ENCODE measurements at regions not wholly inside any gene's neighbourhood (a gene's known extent, or its start where the extent isn't known, plus 50 kb on each side); places are given as distances from the start of the nearest gene placed in this dataset.

GRCh38 chr12:126734296-126734695 is 1532.7 kb upstream of the TMEM132C start (continued):
- TF ChIP-seq TCF7 (CRISPR knock-in tag; IDR thresholded peaks at IDR 0.05; ENCODE audit: low read depth), result no peak
- TF ChIP-seq E2F5 (CRISPR knock-in tag; IDR thresholded peaks at IDR 0.05), result no peak
- no peak for TF ChIP-seq ZNF138 (CRISPR knock-in tag; conservative IDR thresholded peaks at IDR 0.05)
- no peak for TF ChIP-seq EMX1 (CRISPR knock-in tag; IDR thresholded peaks at IDR 0.05)
- no peak for TF ChIP-seq CREB1 (CRISPR knock-in tag; IDR thresholded peaks at IDR 0.05)
- no peak for TF ChIP-seq E2F1 (CRISPR knock-in tag; IDR thresholded peaks at IDR 0.05)

- DNase-seq (ENCODE audit: low spot score), result no peak
- Mint-ChIP-seq H3K27ac (no peak overlapping the region), H3K36me3 (peaks cover 81% of the 10 kb centered on the region), H3K4me3 (no peak overlapping the region), H3K4me1 (no peaks in the 10 kb centered on the region), H3K9me3 (peaks cover 95% of the 10 kb centered on the region), H3K27me3 (ENCODE audit: low read depth) (peaks cover 10% of the 10 kb centered on the region)
- ChIA-PET POLR2A (no interaction called here), CTCF (no interaction called here)
- no peak for TF ChIP-seq NFYB (CRISPR knock-in tag; conservative IDR thresholded peaks at IDR 0.05; ENCODE audit: low read depth)
- no peak for ATAC-seq
Observed at GRCh38 chr12:126734710-126735109, 1532.3 kb upstream of the TMEM132C start.

GRCh38 chr12:126741536-126742240 is 1525.3 kb upstream of the TMEM132C start:
- no peak for ATAC-seq
- no peak overlapping the region for H3K4me3 Mint-ChIP-seq

More at GRCh38 chr12:126741536-126742240, 1525.3 kb upstream of the TMEM132C start:
- no peak for DNase-seq (ENCODE audit: low spot score)
- Mint-ChIP-seq H3K27ac (no peak overlapping the region), H3K4me1 (no peaks in the 10 kb centered on the region), H3K27me3 (ENCODE audit: low read depth) (peaks cover 8% of the 10 kb centered on the region; the same call in 1 of the 2 replicates), H3K36me3 (peaks cover 65% of the 10 kb centered on the region), H3K9me3 (peaks cover 93% of the 10 kb centered on the region)
- ChIA-PET POLR2A (no interaction called here), CTCF (no interaction called here)
- TF ChIP-seq IRF2 (CRISPR knock-in tag; IDR thresholded peaks at IDR 0.05; ENCODE audit: borderline replicate concordance, low read depth), result no peak
- TF ChIP-seq NR3C1 (CRISPR knock-in tag; conservative IDR thresholded peaks at IDR 0.05; ENCODE audit: low read depth), result no peak
- no peak for TF ChIP-seq AR (CRISPR knock-in tag; IDR thresholded peaks at IDR 0.05)
- no peak for TF ChIP-seq MAX (CRISPR knock-in tag; IDR thresholded peaks at IDR 0.05)
- no peak for TF ChIP-seq KAT7 (CRISPR knock-in tag; IDR thresholded peaks at IDR 0.05; ENCODE audit: borderline replicate concordance)
- no peak for TF ChIP-seq USF1 (CRISPR knock-in tag; IDR thresholded peaks at IDR 0.05)
- no peak for TF ChIP-seq CREM (CRISPR knock-in tag; IDR thresholded peaks at IDR 0.05)
- TF ChIP-seq ESRRA (CRISPR knock-in tag; IDR thresholded peaks at IDR 0.05; ENCODE audit: borderline replicate concordance), result no peak
- TF ChIP-seq CREB1 (CRISPR knock-in tag; IDR thresholded peaks at IDR 0.05), result no peak
- no peak for TF ChIP-seq E2F5 (CRISPR knock-in tag; IDR thresholded peaks at IDR 0.05)
- TF ChIP-seq ETV6 (CRISPR knock-in tag; IDR thresholded peaks at IDR 0.05), result no peak
- no peak for TF ChIP-seq MLX (CRISPR knock-in tag; IDR thresholded peaks at IDR 0.05)
- no peak for TF ChIP-seq ZNF263 (CRISPR knock-in tag; IDR thresholded peaks at IDR 0.05; ENCODE audit: low read depth)
